HCT116 (cell line): ENCODE measurements at regions not wholly inside any gene's neighbourhood (a gene's known extent, or its start where the extent isn't known, plus 50 kb on each side); places are given as distances from the start of the nearest gene placed in this dataset.

Experiments
- CEBPB ChIP-seq: IDR thresholded peaks from 2 replicates; pipeline ENCODE4 v1.6.1; 2012; ENCODE audit warnings: low read depth
- POLR2AphosphoS5 ChIP-seq: IDR thresholded peaks from 2 replicates; pipeline ENCODE4 v1.6.1; 2011; ENCODE audit warnings: mild to moderate bottlenecking, low read depth, low read length, moderate library complexity
- RAD21 ChIP-seq: IDR thresholded peaks from 2 replicates; pipeline ENCODE4 v1.6.1; 2012; ENCODE audit warnings: low read depth, mild to moderate bottlenecking
- TF ChIP-seq, protein P1 (sequence below), 3 experiments: fragments of 200-600 bp in 1 of 3; sonication (generic) in 1 of 3; IDR thresholded peaks in 2 of 3; conservative IDR thresholded peaks in 1 of 3; 2 replicates each; pipeline ENCODE4 v1.5.1; 2012 to 2017; ENCODE audit warnings: low read depth in 2 of 3, low read length in 2 of 3, antibody characterized with exemption in 1 of 3, borderline replicate concordance in 1 of 3, control low read depth in 1 of 3, mild to moderate bottlenecking in 1 of 3, mixed read lengths in 1 of 3, mixed run types in 1 of 3, moderate library complexity in 1 of 3; ENCODE audit not compliant: insufficient read depth in 1 of 3
- TF ChIP-seq, protein P2 (sequence below): IDR thresholded peaks from 2 replicates; pipeline ENCODE4 v1.6.1; 2012
- TF ChIP-seq, protein P3 (sequence below): IDR thresholded peaks from 2 replicates; pipeline ENCODE4 v1.6.1; 2011; ENCODE audit warnings: mild to moderate bottlenecking, low read length, moderate library complexity; ENCODE audit not compliant: insufficient replicate concordance; ENCODE audit errors: extremely low read depth
- TF ChIP-seq, protein P4 (sequence below): IDR thresholded peaks from 2 replicates; pipeline ENCODE4 v1.6.1; 2012

DNA sequence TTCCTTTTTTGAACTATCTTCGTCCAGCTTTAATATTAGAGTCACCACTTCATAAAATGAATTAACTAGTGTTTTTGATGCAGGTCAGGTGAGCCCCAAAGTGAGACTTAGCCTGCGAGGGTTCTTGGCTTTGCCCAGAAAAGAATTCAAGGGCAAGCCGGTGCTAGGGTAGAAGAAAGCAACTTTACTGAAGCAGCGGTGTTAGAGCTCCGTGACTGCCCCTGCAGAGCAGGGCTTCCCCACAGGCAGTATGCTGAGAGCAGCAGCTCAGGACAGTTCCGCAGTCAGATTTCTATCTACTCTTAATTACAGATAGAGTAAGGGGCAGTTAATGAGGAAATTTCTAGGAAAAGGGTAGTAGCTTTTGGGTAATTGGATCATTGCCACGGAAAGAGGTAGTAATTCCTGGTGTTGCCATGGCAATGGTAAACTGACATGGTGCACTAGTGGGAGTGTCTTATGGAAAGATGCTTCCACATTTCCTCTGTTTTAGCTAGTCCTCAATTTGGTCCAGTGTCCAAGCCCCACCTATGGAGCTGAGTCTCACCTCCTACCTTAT lies 432.2 kb upstream of the ZNF507 start:
- TF ChIP-seq CEBPB = no peak
- TF ChIP-seq, protein P1, sequence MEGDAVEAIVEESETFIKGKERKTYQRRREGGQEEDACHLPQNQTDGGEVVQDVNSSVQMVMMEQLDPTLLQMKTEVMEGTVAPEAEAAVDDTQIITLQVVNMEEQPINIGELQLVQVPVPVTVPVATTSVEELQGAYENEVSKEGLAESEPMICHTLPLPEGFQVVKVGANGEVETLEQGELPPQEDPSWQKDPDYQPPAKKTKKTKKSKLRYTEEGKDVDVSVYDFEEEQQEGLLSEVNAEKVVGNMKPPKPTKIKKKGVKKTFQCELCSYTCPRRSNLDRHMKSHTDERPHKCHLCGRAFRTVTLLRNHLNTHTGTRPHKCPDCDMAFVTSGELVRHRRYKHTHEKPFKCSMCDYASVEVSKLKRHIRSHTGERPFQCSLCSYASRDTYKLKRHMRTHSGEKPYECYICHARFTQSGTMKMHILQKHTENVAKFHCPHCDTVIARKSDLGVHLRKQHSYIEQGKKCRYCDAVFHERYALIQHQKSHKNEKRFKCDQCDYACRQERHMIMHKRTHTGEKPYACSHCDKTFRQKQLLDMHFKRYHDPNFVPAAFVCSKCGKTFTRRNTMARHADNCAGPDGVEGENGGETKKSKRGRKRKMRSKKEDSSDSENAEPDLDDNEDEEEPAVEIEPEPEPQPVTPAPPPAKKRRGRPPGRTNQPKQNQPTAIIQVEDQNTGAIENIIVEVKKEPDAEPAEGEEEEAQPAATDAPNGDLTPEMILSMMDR (IDR thresholded peaks at IDR 0.05 in 2 of 3, conservative IDR thresholded peaks at IDR 0.05 in 1 of 3; ENCODE audit: borderline replicate concordance in 1 of 3, insufficient read depth in 1 of 3, low read depth in 2 of 3, low read length in 2 of 3) = no peak
- TF ChIP-seq, protein P2, sequence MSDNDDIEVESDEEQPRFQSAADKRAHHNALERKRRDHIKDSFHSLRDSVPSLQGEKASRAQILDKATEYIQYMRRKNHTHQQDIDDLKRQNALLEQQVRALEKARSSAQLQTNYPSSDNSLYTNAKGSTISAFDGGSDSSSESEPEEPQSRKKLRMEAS = no peak
- TF ChIP-seq RAD21 = no peak
- TF ChIP-seq, protein P3, sequence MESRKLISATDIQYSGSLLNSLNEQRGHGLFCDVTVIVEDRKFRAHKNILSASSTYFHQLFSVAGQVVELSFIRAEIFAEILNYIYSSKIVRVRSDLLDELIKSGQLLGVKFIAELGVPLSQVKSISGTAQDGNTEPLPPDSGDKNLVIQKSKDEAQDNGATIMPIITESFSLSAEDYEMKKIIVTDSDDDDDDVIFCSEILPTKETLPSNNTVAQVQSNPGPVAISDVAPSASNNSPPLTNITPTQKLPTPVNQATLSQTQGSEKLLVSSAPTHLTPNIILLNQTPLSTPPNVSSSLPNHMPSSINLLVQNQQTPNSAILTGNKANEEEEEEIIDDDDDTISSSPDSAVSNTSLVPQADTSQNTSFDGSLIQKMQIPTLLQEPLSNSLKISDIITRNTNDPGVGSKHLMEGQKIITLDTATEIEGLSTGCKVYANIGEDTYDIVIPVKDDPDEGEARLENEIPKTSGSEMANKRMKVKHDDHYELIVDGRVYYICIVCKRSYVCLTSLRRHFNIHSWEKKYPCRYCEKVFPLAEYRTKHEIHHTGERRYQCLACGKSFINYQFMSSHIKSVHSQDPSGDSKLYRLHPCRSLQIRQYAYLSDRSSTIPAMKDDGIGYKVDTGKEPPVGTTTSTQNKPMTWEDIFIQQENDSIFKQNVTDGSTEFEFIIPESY = no peak
- TF ChIP-seq, protein P4, sequence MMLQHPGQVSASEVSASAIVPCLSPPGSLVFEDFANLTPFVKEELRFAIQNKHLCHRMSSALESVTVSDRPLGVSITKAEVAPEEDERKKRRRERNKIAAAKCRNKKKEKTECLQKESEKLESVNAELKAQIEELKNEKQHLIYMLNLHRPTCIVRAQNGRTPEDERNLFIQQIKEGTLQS = no peak
- TF ChIP-seq POLR2AphosphoS5 = no peak
